SK-N-SH treated with all-trans-retinoic acid at 6 μM for 48 hours (cell line): ENCODE measurements at regions not wholly inside any gene's neighbourhood (a gene's known extent, or its start where the extent isn't known, plus 50 kb on each side); places are given as distances from the start of the nearest gene placed in this dataset.

Experiments used
- ATAC-seq: fragments of 200-7000 bp; cut with Tn5 transposase; 3 replicates; pipeline ENCODE4 v1.9.1; 2020; ENCODE audit warnings: mild to moderate bottlenecking, moderate library complexity
- ARNTL ChIP-seq: fragments of 450-650 bp; formaldehyde crosslinking; IDR thresholded peaks from 2 replicates; pipeline ENCODE4 v1.5.0; 2020; ENCODE audit warnings: low read depth, mild to moderate bottlenecking, moderate library complexity, borderline replicate concordance
- BACH2 ChIP-seq: fragments of 250-450 bp; sonication (Bioruptor Pico); IDR thresholded peaks from 2 replicates; pipeline ENCODE4 v1.9.0; 2021; ENCODE audit warnings: mild to moderate bottlenecking, borderline replicate concordance
- CSDC2 ChIP-seq: fragments of 250-450 bp; sonication (Bioruptor Pico); IDR thresholded peaks from 2 replicates; pipeline ENCODE4 v1.5.0; 2020; ENCODE audit warnings: mild to moderate bottlenecking, moderate library complexity
- ESRRG ChIP-seq: fragments of 250-450 bp; sonication (Bioruptor Pico); IDR thresholded peaks from 2 replicates; pipeline ENCODE4 v1.6.1; 2021; ENCODE audit warnings: mild to moderate bottlenecking
- GLIS3 ChIP-seq: fragments of 250-450 bp; sonication (Bioruptor Pico); IDR thresholded peaks from 2 replicates; pipeline ENCODE4 v1.5.0; 2020; ENCODE audit warnings: mild to moderate bottlenecking, moderate library complexity
- ISL1 ChIP-seq: fragments of 250-450 bp; sonication (Bioruptor Pico); IDR thresholded peaks from 2 replicates; pipeline ENCODE4 v2.1.2; 2022; ENCODE audit warnings: mild to moderate bottlenecking, moderate library complexity
- OSR1 ChIP-seq: fragments of 250-450 bp; sonication (Bioruptor Pico); IDR thresholded peaks from 2 replicates; pipeline ENCODE4 v1.8.0; 2022; ENCODE audit warnings: moderate library complexity, mild to moderate bottlenecking, inconsistent platforms
- PPARA ChIP-seq: fragments of 250-450 bp; sonication (Bioruptor Pico); IDR thresholded peaks from 2 replicates; pipeline ENCODE4 v1.5.0; 2020; ENCODE audit warnings: mild to moderate bottlenecking, borderline replicate concordance
- RARB ChIP-seq: fragments of 250-450 bp; sonication (Bioruptor Pico); IDR thresholded peaks from 2 replicates; pipeline ENCODE4 v1.8.0; 2021; ENCODE audit warnings: mild to moderate bottlenecking, moderate library complexity
- SNAI2 ChIP-seq: fragments of 250-450 bp; sonication (Bioruptor Pico); IDR thresholded peaks from 2 replicates; pipeline ENCODE4 v1.5.0; 2020; ENCODE audit warnings: mild to moderate bottlenecking, moderate library complexity
- TCF4 ChIP-seq: fragments of 250-450 bp; sonication (Bioruptor Pico); IDR thresholded peaks from 2 replicates; pipeline ENCODE4 v1.8.0; 2021; ENCODE audit warnings: mild to moderate bottlenecking, moderate library complexity, borderline replicate concordance
- TOX ChIP-seq: fragments of 250-450 bp; sonication (Bioruptor Pico); IDR thresholded peaks from 2 replicates; pipeline ENCODE4 v1.8.0; 2021; ENCODE audit warnings: mild to moderate bottlenecking, moderate library complexity, borderline replicate concordance
- ZC3H10 ChIP-seq: fragments of 250-450 bp; sonication (Bioruptor Pico); IDR thresholded peaks from 2 replicates; pipeline ENCODE4 v1.5.1; 2021; ENCODE audit warnings: mild to moderate bottlenecking, moderate library complexity
- ZFP3 ChIP-seq: fragments of 250-450 bp; sonication (Bioruptor Pico); IDR thresholded peaks from 2 replicates; pipeline ENCODE4 v1.5.0; 2020; ENCODE audit warnings: mild to moderate bottlenecking, moderate library complexity
- ZFP30 ChIP-seq: fragments of 450-650 bp; formaldehyde crosslinking; IDR thresholded peaks from 2 replicates; pipeline ENCODE4 v1.5.0; 2022; ENCODE audit warnings: mild to moderate bottlenecking, moderate library complexity
- ZNF565 ChIP-seq: fragments of 450-650 bp; formaldehyde crosslinking; conservative IDR thresholded peaks from 2 replicates; pipeline ENCODE4 v1.5.0; 2020; ENCODE audit warnings: low read depth, mild to moderate bottlenecking, moderate library complexity
- ZNF70 ChIP-seq: fragments of 450-650 bp; formaldehyde crosslinking; IDR thresholded peaks from 2 replicates; pipeline ENCODE4 v1.5.0; 2020; ENCODE audit warnings: mild to moderate bottlenecking, moderate library complexity
- ZNF8 ChIP-seq: fragments of 450-650 bp; formaldehyde crosslinking; IDR thresholded peaks from 2 replicates; pipeline ENCODE4 v1.5.0; 2020; ENCODE audit warnings: mild to moderate bottlenecking, moderate library complexity
- TF ChIP-seq, protein P1 (sequence below): fragments of 250-450 bp; sonication (Bioruptor Pico); IDR thresholded peaks from 2 replicates; pipeline ENCODE4 v1.8.0; 2020; ENCODE audit warnings: mild to moderate bottlenecking, moderate library complexity, borderline replicate concordance
- TF ChIP-seq, protein P2 (sequence below): fragments of 250-450 bp; sonication (Bioruptor Pico); IDR thresholded peaks from 2 replicates; pipeline ENCODE4 v1.8.0; 2021; ENCODE audit warnings: low read depth, mild to moderate bottlenecking, moderate library complexity, borderline replicate concordance
- TF ChIP-seq, protein P3 (sequence below): fragments of 250-450 bp; sonication (Bioruptor Pico); IDR thresholded peaks from 2 replicates; pipeline ENCODE4 v1.5.1; 2021; ENCODE audit warnings: mild to moderate bottlenecking, moderate library complexity
- TF ChIP-seq, protein P4 (sequence below): fragments of 250-450 bp; sonication (Bioruptor Pico); IDR thresholded peaks from 2 replicates; pipeline ENCODE4 v1.5.0; 2020; ENCODE audit warnings: mild to moderate bottlenecking, moderate library complexity

DNA sequence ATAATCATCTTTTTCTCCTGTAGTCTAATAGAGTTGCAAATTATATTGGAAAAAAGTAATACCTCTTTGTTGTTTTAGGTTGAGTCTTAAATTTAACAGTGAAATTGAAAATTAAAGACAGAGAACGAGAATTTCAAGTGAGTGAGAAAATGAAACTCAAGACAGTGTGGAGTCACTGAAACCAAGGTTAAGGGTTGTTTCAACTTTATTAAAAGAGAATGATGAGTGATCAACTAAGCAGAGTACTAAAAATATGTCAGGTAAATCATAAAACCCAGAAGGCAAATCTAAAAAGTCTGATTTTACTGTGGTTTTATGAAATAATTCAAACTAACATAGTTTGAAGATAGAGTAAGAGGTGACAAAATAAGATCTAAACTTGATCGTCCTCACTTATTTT, 782.5 kb upstream of the SEMA6D start:
- no peak for ATAC-seq

DNA sequence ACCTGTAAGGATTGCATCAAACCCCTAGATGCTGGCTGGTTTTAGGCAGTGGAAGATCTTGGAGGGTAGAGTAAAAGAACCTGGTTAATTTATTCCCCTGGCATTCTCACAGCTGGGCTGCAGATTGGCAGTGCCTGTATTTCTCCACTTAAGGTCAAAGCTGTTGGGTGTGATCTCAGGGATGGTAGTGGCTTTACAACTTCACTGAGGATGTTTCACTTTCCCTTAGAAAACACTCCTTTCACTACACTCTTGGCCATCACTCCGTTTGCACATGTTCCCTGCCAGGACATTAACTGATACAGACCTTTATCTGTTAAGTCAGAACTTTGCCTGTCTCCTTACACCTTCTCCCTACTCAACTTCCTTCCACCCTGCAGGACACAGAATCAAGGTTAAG, 779.1 kb upstream of the SEMA6D start:
- no peak for ATAC-seq
- TF ChIP-seq, protein P1, sequence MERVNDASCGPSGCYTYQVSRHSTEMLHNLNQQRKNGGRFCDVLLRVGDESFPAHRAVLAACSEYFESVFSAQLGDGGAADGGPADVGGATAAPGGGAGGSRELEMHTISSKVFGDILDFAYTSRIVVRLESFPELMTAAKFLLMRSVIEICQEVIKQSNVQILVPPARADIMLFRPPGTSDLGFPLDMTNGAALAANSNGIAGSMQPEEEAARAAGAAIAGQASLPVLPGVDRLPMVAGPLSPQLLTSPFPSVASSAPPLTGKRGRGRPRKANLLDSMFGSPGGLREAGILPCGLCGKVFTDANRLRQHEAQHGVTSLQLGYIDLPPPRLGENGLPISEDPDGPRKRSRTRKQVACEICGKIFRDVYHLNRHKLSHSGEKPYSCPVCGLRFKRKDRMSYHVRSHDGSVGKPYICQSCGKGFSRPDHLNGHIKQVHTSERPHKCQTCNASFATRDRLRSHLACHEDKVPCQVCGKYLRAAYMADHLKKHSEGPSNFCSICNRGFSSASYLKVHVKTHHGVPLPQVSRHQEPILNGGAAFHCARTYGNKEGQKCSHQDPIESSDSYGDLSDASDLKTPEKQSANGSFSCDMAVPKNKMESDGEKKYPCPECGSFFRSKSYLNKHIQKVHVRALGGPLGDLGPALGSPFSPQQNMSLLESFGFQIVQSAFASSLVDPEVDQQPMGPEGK = no peak
- no peak for TF ChIP-seq TCF4 (CRISPR knock-in tag)
- no peak for TF ChIP-seq GLIS3
- TF ChIP-seq SNAI2 (CRISPR knock-in tag) = no peak
- TF ChIP-seq ZFP30 (CRISPR knock-in tag) = no peak
- TF ChIP-seq ZNF70 (CRISPR knock-in tag) = no peak
- TF ChIP-seq BACH2 (CRISPR knock-in tag) = no peak
- TF ChIP-seq ZFP3 (CRISPR knock-in tag) = no peak
- no peak for TF ChIP-seq TOX
- no peak for TF ChIP-seq RARB
- TF ChIP-seq OSR1 = no peak

More for the DNA sequence above, 782.5 kb upstream of the SEMA6D start:
- TF ChIP-seq ZC3H10 (CRISPR knock-in tag) = no peak
- no peak for TF ChIP-seq SNAI2 (CRISPR knock-in tag)
- TF ChIP-seq OSR1 = no peak
- no peak for TF ChIP-seq TCF4 (CRISPR knock-in tag)
- TF ChIP-seq ARNTL = no peak
- TF ChIP-seq, protein P2, sequence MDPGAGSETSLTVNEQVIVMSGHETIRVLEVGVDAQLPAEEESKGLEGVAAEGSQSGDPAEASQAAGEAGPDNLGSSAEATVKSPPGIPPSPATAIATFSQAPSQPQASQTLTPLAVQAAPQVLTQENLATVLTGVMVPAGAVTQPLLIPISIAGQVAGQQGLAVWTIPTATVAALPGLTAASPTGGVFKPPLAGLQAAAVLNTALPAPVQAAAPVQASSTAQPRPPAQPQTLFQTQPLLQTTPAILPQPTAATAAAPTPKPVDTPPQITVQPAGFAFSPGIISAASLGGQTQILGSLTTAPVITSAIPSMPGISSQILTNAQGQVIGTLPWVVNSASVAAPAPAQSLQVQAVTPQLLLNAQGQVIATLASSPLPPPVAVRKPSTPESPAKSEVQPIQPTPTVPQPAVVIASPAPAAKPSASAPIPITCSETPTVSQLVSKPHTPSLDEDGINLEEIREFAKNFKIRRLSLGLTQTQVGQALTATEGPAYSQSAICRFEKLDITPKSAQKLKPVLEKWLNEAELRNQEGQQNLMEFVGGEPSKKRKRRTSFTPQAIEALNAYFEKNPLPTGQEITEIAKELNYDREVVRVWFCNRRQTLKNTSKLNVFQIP (CRISPR knock-in tag) = no peak
- TF ChIP-seq ESRRG (CRISPR knock-in tag) = no peak
- TF ChIP-seq ZNF70 (CRISPR knock-in tag) = no peak
- TF ChIP-seq RARB = no peak
- no peak for TF ChIP-seq CSDC2 (CRISPR knock-in tag)
- no peak for TF ChIP-seq ZNF8 (CRISPR knock-in tag)
- TF ChIP-seq, protein P1 = no peak
- no peak for TF ChIP-seq TOX
- no peak for TF ChIP-seq ZFP30 (CRISPR knock-in tag)
- TF ChIP-seq, protein P3, sequence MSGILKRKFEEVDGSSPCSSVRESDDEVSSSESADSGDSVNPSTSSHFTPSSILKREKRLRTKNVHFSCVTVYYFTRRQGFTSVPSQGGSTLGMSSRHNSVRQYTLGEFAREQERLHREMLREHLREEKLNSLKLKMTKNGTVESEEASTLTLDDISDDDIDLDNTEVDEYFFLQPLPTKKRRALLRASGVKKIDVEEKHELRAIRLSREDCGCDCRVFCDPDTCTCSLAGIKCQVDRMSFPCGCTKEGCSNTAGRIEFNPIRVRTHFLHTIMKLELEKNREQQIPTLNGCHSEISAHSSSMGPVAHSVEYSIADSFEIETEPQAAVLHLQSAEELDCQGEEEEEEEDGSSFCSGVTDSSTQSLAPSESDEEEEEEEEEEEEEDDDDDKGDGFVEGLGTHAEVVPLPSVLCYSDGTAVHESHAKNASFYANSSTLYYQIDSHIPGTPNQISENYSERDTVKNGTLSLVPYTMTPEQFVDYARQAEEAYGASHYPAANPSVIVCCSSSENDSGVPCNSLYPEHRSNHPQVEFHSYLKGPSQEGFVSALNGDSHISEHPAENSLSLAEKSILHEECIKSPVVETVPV (CRISPR knock-in tag) = no peak
- no peak for TF ChIP-seq ISL1 (CRISPR knock-in tag)
- TF ChIP-seq, protein P4, sequence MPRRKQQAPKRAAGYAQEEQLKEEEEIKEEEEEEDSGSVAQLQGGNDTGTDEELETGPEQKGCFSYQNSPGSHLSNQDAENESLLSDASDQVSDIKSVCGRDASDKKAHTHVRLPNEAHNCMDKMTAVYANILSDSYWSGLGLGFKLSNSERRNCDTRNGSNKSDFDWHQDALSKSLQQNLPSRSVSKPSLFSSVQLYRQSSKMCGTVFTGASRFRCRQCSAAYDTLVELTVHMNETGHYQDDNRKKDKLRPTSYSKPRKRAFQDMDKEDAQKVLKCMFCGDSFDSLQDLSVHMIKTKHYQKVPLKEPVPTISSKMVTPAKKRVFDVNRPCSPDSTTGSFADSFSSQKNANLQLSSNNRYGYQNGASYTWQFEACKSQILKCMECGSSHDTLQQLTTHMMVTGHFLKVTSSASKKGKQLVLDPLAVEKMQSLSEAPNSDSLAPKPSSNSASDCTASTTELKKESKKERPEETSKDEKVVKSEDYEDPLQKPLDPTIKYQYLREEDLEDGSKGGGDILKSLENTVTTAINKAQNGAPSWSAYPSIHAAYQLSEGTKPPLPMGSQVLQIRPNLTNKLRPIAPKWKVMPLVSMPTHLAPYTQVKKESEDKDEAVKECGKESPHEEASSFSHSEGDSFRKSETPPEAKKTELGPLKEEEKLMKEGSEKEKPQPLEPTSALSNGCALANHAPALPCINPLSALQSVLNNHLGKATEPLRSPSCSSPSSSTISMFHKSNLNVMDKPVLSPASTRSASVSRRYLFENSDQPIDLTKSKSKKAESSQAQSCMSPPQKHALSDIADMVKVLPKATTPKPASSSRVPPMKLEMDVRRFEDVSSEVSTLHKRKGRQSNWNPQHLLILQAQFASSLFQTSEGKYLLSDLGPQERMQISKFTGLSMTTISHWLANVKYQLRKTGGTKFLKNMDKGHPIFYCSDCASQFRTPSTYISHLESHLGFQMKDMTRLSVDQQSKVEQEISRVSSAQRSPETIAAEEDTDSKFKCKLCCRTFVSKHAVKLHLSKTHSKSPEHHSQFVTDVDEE (CRISPR knock-in tag) = no peak
- TF ChIP-seq ZNF565 (CRISPR knock-in tag) = no peak
- TF ChIP-seq ZFP3 (CRISPR knock-in tag) = no peak
- no peak for TF ChIP-seq PPARA (CRISPR knock-in tag)

DNA sequence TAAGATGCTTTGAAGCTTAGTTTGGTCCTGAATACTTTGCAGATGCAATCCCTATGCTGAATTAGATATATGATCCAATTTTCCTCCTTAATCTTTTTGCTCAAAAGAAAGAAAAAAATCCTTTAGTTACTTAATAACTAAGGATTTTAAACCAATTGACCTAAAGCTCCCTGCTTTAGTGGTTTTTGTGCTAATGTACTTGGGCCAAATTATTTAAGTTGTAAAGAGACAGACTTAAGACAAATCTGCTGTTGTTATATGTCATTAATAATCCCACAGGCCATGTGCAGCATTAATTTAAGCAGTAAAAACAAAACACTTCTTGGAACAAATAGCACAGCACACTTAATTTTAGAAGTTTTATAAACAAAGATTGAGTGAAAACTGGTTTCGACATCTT, 776.1 kb upstream of the SEMA6D start:
- TF ChIP-seq SNAI2 (CRISPR knock-in tag) = no peak
- no peak for TF ChIP-seq ZFP30 (CRISPR knock-in tag)
- no peak for TF ChIP-seq ESRRG (CRISPR knock-in tag)
- TF ChIP-seq GLIS3 = no peak
- TF ChIP-seq, protein P1 = no peak
- no peak for TF ChIP-seq CSDC2 (CRISPR knock-in tag)
- TF ChIP-seq ZNF565 (CRISPR knock-in tag) = no peak
- TF ChIP-seq TOX = no peak
- TF ChIP-seq PPARA (CRISPR knock-in tag) = no peak
- no peak for TF ChIP-seq OSR1
- no peak for TF ChIP-seq BACH2 (CRISPR knock-in tag)
- no peak for TF ChIP-seq RARB
- TF ChIP-seq, protein P4 (CRISPR knock-in tag) = no peak
- TF ChIP-seq ZNF8 (CRISPR knock-in tag) = no peak
- no peak for TF ChIP-seq TCF4 (CRISPR knock-in tag)
- no peak for ATAC-seq
